ENCODE measurements at regions not wholly inside any gene's neighbourhood (a gene's known extent, or its start where the extent isn't known, plus 50 kb on each side); places are given as distances from the start of the nearest gene placed in this dataset.

- H3K27ac ChIP-seq = no peak overlapping the region
- TF ChIP-seq ZFX (IDR thresholded peaks at IDR 0.05) = no peak
- TF ChIP-seq, protein P1, sequence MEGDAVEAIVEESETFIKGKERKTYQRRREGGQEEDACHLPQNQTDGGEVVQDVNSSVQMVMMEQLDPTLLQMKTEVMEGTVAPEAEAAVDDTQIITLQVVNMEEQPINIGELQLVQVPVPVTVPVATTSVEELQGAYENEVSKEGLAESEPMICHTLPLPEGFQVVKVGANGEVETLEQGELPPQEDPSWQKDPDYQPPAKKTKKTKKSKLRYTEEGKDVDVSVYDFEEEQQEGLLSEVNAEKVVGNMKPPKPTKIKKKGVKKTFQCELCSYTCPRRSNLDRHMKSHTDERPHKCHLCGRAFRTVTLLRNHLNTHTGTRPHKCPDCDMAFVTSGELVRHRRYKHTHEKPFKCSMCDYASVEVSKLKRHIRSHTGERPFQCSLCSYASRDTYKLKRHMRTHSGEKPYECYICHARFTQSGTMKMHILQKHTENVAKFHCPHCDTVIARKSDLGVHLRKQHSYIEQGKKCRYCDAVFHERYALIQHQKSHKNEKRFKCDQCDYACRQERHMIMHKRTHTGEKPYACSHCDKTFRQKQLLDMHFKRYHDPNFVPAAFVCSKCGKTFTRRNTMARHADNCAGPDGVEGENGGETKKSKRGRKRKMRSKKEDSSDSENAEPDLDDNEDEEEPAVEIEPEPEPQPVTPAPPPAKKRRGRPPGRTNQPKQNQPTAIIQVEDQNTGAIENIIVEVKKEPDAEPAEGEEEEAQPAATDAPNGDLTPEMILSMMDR (conservative IDR thresholded peaks at IDR 0.05) = no peak
Measured at GRCh38 chr3:34626699-34627098, 828.3 kb downstream of the PDCD6IP start.

DNA sequence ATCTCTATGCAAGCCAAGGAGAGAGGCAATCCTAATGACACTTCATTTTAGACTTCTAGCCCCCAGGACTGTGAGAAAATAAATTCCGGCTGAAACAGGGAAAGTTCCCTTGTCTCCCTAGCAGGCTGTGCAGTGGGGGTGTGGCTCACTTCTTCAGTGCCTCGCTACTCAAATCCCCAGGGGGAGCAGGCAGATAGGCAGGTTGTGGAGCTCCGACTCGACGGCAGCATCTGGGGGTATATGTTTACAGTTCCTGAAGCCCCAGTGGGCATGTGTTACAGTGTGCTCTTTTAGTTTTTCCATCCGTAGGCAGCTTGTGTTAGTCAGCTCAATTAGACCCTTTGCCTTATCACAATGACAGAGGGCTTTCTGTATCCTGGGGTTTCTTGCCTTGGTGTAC, 836.5 kb downstream of the PDCD6IP start:
- no peak overlapping the region for H3K27ac ChIP-seq
- TF ChIP-seq, protein P1 (conservative IDR thresholded peaks at IDR 0.05) = no peak
- TF ChIP-seq ZFX (IDR thresholded peaks at IDR 0.05) = no peak

- TF ChIP-seq, protein P1 (conservative IDR thresholded peaks at IDR 0.05) = no peak
- TF ChIP-seq ZFX (IDR thresholded peaks at IDR 0.05) = no peak
- no peak overlapping the region for H3K27ac ChIP-seq
Measured at GRCh38 chr3:34635352-34635850, 837.0 kb downstream of the PDCD6IP start.

DNA sequence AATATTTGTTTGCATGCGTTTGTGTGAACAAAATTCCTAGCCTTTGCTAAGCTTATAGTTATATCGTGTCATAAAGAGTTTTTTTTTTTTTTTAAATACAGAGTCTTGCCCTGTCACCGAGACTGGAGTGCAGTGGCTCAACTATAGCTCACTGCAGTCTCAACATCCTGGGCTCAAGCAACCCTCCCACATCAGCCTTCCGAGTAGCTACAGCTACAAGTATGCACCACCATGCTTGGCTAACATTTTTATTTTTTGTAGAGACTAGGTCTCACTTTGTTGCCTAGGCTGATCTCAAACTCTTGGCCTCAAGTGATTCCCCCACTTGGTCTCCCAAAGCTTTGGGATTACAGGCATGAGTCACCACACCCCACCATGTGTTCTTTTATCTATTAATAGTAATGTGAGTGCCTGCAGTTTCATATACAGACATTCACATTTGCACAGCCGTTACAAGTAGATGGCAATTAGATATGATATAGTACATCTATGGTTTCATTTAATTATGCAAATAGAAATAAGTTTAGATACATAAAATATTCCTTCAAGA, 848.6 kb downstream of the PDCD6IP start:
- no peak overlapping the region for H3K27ac ChIP-seq
- no peak for TF ChIP-seq ZFX (IDR thresholded peaks at IDR 0.05)
- TF ChIP-seq, protein P1 (conservative IDR thresholded peaks at IDR 0.05) = no peak

- TF ChIP-seq ZFX (IDR thresholded peaks at IDR 0.05) = no peak
- TF ChIP-seq, protein P1 (conservative IDR thresholded peaks at IDR 0.05) = no peak
- H3K27ac ChIP-seq = no peak overlapping the region
Measured at GRCh38 chr3:34650131-34650530, 851.7 kb downstream of the PDCD6IP start.

GRCh38 chr3:34668915-34669314, 870.5 kb downstream of the PDCD6IP start:
- H3K27ac ChIP-seq = no peak overlapping the region
- no peak for TF ChIP-seq ZFX (IDR thresholded peaks at IDR 0.05)

GRCh38 chr3:34669490-34669889, 871.1 kb downstream of the PDCD6IP start:
- no peak overlapping the region for H3K27ac ChIP-seq
- no peak for TF ChIP-seq ZFX (IDR thresholded peaks at IDR 0.05)
- TF ChIP-seq, protein P1 (conservative IDR thresholded peaks at IDR 0.05) = no peak
